Activated CD4-positive, alpha-beta T cell treated with anti-CD3 and anti-CD28 coated beads, Interleukin-2, amount 50 U/mL, for 48 hours (primary cell): ENCODE measurements at regions not wholly inside any gene's neighbourhood (a gene's known extent, or its start where the extent isn't known, plus 50 kb on each side); places are given as distances from the start of the nearest gene placed in this dataset.
"Not testable (repeated sequence)": the region's sequence is repeated elsewhere in the genome, so short reads cannot be mapped to it uniquely, and the experiment has no call there.

Experiments used
- DNase-seq, 2 experiments: peaks; one replicate each; pipeline ENCODE4 v3.0.0-alpha.2; 2020

DNA sequence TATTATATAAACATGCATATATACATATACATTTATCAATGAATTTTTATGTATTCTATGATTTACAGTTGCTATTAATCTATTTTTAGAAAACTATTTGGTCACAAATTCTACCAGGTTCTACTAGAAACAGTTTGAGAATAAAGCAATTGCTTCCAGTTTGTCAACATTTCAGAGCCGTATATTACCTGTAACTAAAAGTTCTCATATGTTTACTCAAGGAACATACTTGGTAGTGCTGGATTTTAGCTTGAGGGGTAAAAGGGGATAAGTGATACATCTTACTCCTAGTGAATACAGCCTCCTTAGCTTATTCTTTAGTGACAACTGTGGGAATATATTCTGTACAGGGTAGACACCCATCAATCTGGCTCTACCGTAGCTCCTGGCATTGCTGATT is 1590.5 kb upstream of the LRRTM3 start:
- DNase-seq, result no peak

- DNase-seq, result no peak
Observed at GRCh38 chr10:65340340-65340739, 1585.5 kb upstream of the LRRTM3 start.

- DNase-seq, result no peak
Observed at GRCh38 chr10:65341323-65341925, 1584.4 kb upstream of the LRRTM3 start.

- no peak for DNase-seq
Observed at GRCh38 chr10:65342245-65342644, 1583.6 kb upstream of the LRRTM3 start.

DNA sequence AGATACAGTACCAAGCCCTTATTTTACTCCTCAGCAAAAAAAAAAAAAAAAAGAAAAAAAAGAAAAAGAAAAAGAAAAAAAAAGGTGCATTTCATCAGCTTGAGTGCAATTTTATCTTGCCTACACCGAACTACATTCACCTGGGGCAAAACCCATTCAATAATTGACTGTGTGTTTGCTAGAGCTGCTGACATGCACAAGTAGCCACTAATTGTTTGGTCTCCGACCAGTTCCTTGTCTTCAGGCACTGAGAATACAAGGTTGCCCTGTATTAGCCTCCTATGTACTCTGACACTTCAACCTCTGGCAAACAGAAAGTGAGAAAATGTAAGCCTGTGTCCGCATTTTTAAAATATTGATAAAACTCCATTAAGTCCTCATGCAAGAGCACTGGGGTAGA is 1579.4 kb upstream of the LRRTM3 start:
- no peak for DNase-seq

GRCh38 chr10:65348637-65349036 is 1577.2 kb upstream of the LRRTM3 start:
- no peak for DNase-seq

- no peak for DNase-seq
Observed at GRCh38 chr10:65350611-65351010, 1575.2 kb upstream of the LRRTM3 start.

GRCh38 chr10:65355141-65355680 is 1570.6 kb upstream of the LRRTM3 start:
- DNase-seq, result no peak

GRCh38 chr10:65358565-65358964 is 1567.3 kb upstream of the LRRTM3 start:
- no peak for DNase-seq

DNA sequence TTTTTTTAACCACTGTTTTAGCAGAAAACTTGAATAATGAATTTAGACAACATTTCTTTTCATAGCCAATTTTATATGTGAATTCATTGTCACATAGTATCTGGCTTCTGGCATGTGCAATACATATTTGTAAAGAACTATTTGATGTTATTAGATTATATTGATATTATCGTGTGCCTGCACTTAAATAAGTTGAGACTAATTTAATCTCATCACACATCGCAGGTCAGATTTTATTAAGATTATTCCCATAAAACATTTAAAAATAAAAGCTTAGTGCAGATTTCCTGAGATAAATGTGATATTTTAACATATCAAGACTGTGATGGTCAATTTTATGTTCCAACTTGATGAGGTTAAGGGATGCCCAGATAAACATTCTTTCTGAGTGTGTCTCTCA is 1565.3 kb upstream of the LRRTM3 start:
- DNase-seq, result no peak

- no peak for DNase-seq
Observed at GRCh38 chr10:65365878-65366277, 1560.0 kb upstream of the LRRTM3 start.

DNA sequence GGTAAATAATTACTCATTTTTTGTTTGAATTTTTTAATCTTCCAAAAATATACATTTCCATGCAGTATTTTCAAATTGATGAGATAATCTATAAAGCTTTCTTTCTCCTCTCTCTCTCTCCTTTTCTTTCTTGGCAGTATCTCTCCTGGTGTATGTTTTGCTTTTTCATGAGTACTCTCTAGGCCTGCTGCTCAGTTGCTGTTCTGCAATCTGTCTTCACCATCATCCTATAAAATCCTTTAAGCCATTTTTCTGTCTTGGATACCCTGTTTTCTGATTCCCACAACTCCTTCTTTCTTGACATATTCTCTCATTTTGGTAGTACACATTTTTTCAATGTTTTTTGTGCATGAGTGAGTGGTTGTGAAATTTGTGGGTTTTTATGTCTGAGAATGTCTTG is 1558.1 kb upstream of the LRRTM3 start:
- DNase-seq, result no peak

DNA sequence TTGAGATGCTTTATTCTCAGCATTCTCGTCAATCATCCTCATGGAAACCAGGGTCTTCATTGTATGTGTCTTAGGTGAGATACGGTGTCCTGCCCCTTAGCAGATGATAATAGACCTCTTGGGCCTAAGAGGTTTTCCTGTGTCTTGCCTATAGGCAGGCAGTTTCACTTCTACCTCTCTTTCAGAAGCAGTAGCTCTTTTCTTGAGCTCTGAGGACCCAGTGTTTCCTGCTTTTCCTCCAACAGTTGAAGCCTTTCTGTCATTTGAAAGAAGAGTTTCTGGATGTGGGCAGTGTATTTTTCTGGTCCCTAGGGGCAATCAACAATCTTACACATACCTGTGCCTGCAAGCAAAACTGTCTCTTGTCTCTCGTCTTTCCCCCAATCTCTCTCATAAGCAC is 1550.3 kb upstream of the LRRTM3 start:
- no peak for DNase-seq

DNA sequence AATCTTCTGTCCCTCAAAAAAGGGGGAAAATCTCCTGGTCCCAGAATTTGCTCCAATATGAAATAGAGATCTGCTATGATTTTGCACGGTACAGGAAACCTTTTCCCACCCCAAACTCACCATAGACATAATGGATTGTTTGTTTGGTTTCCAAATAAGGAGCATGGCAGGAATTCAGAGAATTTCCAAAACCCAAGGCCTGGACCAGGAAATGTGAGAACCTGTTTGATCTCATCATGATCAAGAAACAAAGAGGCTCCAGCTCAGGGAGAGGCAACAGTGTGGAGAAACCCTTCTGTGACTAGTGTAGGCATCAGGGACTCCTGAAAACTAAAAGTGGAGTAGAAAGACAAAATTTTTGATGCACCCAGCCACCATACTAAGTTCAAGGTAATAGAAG is 1548.1 kb upstream of the LRRTM3 start:
- DNase-seq, result no peak

- no peak for DNase-seq
Observed at GRCh38 chr10:65394502-65395297, 1531.1 kb upstream of the LRRTM3 start.

GRCh38 chr10:65395631-65396030 is 1530.2 kb upstream of the LRRTM3 start:
- no peak for DNase-seq

DNA sequence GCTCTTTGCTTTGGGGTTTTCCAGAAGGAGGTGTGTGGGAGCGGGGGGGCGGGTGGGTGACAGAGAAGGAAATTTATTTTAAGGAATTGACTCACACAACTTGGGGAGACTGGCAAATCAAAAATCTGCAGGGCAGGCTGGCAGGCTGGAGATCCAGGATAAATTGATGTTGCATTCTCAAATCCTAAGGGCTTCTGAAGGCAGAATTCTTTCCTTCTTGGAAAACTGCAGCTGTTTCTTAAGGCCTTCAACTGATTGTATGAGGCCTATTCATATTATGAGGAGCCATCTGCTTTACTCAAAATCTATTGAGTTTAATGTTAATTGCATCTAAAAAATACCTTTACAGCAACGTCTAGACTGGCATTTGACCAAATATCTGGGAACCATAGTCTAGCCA is 1528.8 kb upstream of the LRRTM3 start:
- no peak for DNase-seq

GRCh38 chr10:65408401-65408800 is 1517.4 kb upstream of the LRRTM3 start:
- no peak for DNase-seq

- no peak for DNase-seq
Observed at GRCh38 chr10:65413001-65413400, 1512.8 kb upstream of the LRRTM3 start.

GRCh38 chr10:65415318-65415717 is 1510.5 kb upstream of the LRRTM3 start:
- DNase-seq, result no peak

GRCh38 chr10:65416094-65416493 is 1509.7 kb upstream of the LRRTM3 start:
- DNase-seq, result no peak

- no peak for DNase-seq
Observed at GRCh38 chr10:65419629-65420028, 1506.2 kb upstream of the LRRTM3 start.

DNA sequence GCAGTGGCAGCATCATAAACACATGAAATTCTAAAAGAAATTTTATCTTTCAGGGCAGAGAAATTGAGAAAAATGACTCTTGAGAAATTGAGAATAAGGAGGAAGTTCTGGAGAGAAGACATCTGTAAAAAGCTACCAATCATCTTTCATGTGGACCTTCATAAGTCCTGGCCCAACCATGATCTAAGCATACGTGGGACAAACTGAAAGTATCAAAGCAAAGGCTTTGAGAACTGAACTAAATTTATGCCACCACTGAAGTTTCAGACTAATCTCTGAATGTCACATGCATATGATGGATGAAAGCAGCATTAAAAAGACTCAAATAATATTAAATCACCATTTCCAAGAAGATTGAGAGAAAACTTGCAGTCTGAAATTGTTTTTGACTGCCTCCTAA is 1502.8 kb upstream of the LRRTM3 start:
- DNase-seq, result no peak

GRCh38 chr10:65429381-65429780 is 1496.5 kb upstream of the LRRTM3 start:
- not testable (repeated sequence) for DNase-seq

GRCh38 chr10:65430979-65431378 is 1494.9 kb upstream of the LRRTM3 start:
- no peak for DNase-seq
